Stomach (tissue), 8 donors: ENCODE measurements at regions not wholly inside any gene's neighbourhood (a gene's known extent, or its start where the extent isn't known, plus 50 kb on each side); places are given as distances from the start of the nearest gene placed in this dataset.

Source experiments
- DNase-seq, 2 donors: peaks; one replicate each; pipeline versions ENCODE4 v3.0.0 to v3.0.0-alpha.2; 2013 to 2019
- H3K27ac ChIP-seq, 5 donors: fragments of 200-600 bp in 4 of 5; sonication (generic) in 4 of 5; one replicate each; pipeline ENCODE4 v1.5.1; 2013 to 2019; ENCODE audit warnings: mild to moderate bottlenecking in 1 of 5, moderate library complexity in 1 of 5
- H3K27me3 ChIP-seq, 3 donors: fragments of 200-600 bp; sonication (generic); one replicate each; pipeline ENCODE4 v1.5.1; 2017 to 2019; ENCODE audit warnings: mixed run types in 1 of 3
- H3K36me3 ChIP-seq, 4 donors: fragments of 200-600 bp; sonication (generic); 1 replicate in 3 of 4; 2 replicates in 1 of 4; pipeline ENCODE4 v1.5.1; 2016 to 2019
- H3K4me1 ChIP-seq, 4 donors: fragments of 200-600 bp; sonication (generic); one replicate each; pipeline ENCODE4 v1.5.1; 2016 to 2019
- H3K4me3 ChIP-seq, 4 donors: fragments of 200-600 bp; sonication (generic) in 3 of 4; one replicate each; pipeline ENCODE4 v1.5.1; 2016 to 2019; ENCODE audit warnings: mild to moderate bottlenecking in 1 of 4
- H3K9me3 ChIP-seq, 4 donors: fragments of 200-600 bp; sonication (generic); one replicate each; pipeline ENCODE4 v1.5.1; 2016 to 2019
- EP300 ChIP-seq: sonication (generic); formaldehyde crosslinking; IDR thresholded peaks from one replicate; pipeline ENCODE4 v1.6.1; 2017; ENCODE audit warnings: antibody characterized with exemption
- POLR2A ChIP-seq, 4 donors: fragments of 450-650 bp; IDR thresholded peaks; one replicate each; pipeline ENCODE4 v1.6.1; 2016; ENCODE audit warnings: antibody characterized with exemption in 4 of 4, control low read depth in 2 of 4, mild to moderate bottlenecking in 1 of 4, moderate library complexity in 1 of 4
- POLR2AphosphoS5 ChIP-seq, 3 donors: sonication (generic); formaldehyde crosslinking; IDR thresholded peaks; one replicate each; pipeline ENCODE4 v1.6.1; 2016; ENCODE audit warnings: antibody characterized with exemption in 3 of 3
- WGBS, 5 donors: extraction: QIAGEN DNeasy Blood & Tissue Kit in 3 of 5; methylation state at CpG; one replicate each; pipeline versions ENCODE4 v1.1.5 to v1.1.7; 2013 to 2018; 5-methylcytosine and 5-hydroxymethylcytosine counted together
- intact Hi-C: fragments of 100-400 bp; cut with DNase I; formaldehyde crosslinking; loops from one replicate; pipeline ENCODE4 v1.15.1; 2023; ENCODE audit warnings: low total_unique reads
- TF ChIP-seq, protein P1 (sequence below), 7 experiments: fragments of 450-650 bp in 4 of 7; fragments of 200-600 bp in 3 of 7; sonication (generic) in 3 of 7; IDR thresholded peaks; one replicate each; pipeline ENCODE4 v1.5.1; 2016 to 2019; ENCODE audit warnings: antibody characterized with exemption in 7 of 7, control low read depth in 2 of 7, mild to moderate bottlenecking in 1 of 7
- donor health status: healthy with polysubstance abuse.
- donor health status: Bipolar disorder and iron deficiency.
- donor health status: healthy.

DNA sequence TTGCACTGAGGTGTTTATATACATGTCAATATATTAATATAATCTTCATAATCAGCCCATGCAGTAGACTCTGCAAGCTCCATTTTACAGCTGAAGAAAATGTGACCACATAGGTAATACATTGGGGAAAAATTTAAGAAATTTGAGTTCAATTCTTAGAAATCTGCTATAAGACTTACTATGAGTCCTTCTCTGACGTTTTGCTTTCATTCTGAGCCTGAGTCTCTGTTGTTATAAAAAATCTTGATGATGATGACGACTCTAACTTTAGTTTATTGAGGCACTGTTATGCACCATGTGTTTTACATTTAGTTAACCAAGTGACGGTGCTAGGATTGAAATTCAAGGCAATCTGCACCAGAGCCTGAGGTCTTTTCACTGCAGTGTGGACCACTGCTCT is 370.3 kb upstream of the PPP1R2C start:
- DNase-seq, result no peak
- intact Hi-C loops, result no loop called here
- Histone ChIP-seq H3K4me3 (no peak overlapping the region), H3K36me3 (no peaks in the 10 kb centered on the region), H3K4me1 (no peaks in the 10 kb centered on the region), H3K27ac (no peak overlapping the region), H3K9me3 (no peaks in the 10 kb centered on the region), H3K27me3 (no peaks in the 10 kb centered on the region)
- TF ChIP-seq POLR2A (IDR thresholded peaks at IDR 0.05) (no peak), EP300 (no peak), POLR2AphosphoS5 (IDR thresholded peaks at IDR 0.05) (no peak)
- TF ChIP-seq, protein P1, sequence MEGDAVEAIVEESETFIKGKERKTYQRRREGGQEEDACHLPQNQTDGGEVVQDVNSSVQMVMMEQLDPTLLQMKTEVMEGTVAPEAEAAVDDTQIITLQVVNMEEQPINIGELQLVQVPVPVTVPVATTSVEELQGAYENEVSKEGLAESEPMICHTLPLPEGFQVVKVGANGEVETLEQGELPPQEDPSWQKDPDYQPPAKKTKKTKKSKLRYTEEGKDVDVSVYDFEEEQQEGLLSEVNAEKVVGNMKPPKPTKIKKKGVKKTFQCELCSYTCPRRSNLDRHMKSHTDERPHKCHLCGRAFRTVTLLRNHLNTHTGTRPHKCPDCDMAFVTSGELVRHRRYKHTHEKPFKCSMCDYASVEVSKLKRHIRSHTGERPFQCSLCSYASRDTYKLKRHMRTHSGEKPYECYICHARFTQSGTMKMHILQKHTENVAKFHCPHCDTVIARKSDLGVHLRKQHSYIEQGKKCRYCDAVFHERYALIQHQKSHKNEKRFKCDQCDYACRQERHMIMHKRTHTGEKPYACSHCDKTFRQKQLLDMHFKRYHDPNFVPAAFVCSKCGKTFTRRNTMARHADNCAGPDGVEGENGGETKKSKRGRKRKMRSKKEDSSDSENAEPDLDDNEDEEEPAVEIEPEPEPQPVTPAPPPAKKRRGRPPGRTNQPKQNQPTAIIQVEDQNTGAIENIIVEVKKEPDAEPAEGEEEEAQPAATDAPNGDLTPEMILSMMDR (IDR thresholded peaks at IDR 0.05), result no peak
- WGBS, 5 donors, result 49 to 87% (median 83%) methylated on average over 3 of the region's 3 CpGs

DNA sequence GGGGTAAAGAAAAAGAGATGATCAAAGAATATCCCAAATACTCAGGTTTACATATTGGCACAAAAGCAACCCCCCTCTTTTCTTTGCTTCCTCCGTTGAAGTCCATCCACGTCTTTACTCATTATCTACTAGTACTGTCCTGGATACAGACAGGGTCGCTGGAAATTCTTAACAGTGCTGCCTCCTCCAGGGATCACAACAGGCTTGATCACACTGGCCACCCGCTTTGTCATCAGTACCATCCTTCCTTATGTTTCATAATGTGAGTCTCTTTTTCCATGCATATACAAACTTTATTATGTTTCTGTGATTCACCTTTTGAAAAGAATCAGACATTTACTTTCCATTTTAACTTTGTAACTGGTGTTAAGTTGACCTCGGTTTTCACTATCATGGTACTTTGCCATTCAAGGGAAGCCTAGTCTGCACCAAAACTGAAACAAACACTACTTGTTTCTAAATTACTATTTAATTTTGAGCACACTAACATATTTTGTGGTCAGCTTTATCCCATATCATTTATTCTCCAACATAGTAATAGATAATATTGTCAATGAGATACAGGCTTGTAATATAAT is 387.5 kb upstream of the PPP1R2C start:
- DNase-seq, result no peak
- WGBS, 5 donors, result 47 to 83% (median 80%) methylated on average over 5 of the region's 5 CpGs
- no peak for TF ChIP-seq POLR2A (IDR thresholded peaks at IDR 0.05)
- TF ChIP-seq POLR2AphosphoS5 (IDR thresholded peaks at IDR 0.05), result no peak
- TF ChIP-seq, protein P1 (IDR thresholded peaks at IDR 0.05), result no peak
- TF ChIP-seq EP300, result no peak
- Histone ChIP-seq H3K4me3 (no peak overlapping the region), H3K27me3 (no peaks in the 10 kb centered on the region), H3K27ac (no peak overlapping the region), H3K4me1 (no peaks in the 10 kb centered on the region), H3K36me3 (no peaks in the 10 kb centered on the region), H3K9me3 (peaks cover 0 to 12% (median 0%) of the 10 kb centered on the region in 4 donors)
- intact Hi-C loops, result no loop called here

DNA sequence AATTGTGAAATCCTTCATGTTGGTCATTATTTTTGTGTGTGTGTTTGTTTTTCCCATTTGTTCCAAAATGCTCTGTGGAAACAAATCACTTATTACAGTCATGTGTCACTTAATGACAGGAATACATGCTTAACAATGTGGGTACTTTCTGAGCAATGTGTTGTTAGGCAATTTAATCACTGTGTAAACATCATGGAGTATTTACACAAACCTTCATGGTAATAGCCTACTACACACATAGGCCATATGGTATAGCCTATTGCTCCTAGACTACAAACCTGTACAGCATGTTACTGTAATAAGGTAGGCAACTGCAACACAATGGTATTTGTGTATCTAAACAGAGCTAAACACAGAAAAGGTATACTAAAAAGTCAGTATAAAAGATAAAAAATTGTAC is 388.9 kb upstream of the PPP1R2C start:
- H3K36me3 ChIP-seq, result no peaks in the 10 kb centered on the region
- no peaks in the 10 kb centered on the region for H3K4me1 ChIP-seq
- no peaks in the 10 kb centered on the region for H3K27me3 ChIP-seq
- TF ChIP-seq POLR2AphosphoS5 (IDR thresholded peaks at IDR 0.05) (no peak), POLR2A (IDR thresholded peaks at IDR 0.05) (no peak), EP300 (no peak)
- TF ChIP-seq, protein P1 (IDR thresholded peaks at IDR 0.05), result no peak
- intact Hi-C loops, result no loop called here
- no peak overlapping the region for H3K27ac ChIP-seq
- peaks cover 0 to 14% (median 0%) of the 10 kb centered on the region in 4 donors for H3K9me3 ChIP-seq
- DNase-seq, result peak in 1 of 2 donors; percentile 10
- H3K4me3 ChIP-seq, result no peak overlapping the region

DNA sequence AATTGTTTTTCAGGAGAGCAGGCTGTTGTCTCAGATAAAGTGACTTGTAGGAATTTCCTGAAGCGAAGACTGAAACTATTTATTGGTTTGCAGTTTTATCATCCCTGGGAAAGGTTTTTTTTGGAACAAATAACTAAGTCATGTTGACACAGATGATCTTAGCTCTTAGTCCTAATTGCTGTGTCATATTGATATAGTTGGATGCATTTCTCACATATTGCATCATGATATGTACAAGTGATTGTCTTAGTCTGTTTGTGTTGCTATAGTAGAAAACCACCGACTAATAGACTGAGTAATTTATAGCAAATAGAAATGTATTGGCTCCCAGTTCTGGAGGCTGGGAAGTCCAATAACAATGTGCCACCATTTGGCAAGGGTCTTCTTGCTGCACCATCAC is 397.5 kb upstream of the PPP1R2C start:
- Histone ChIP-seq H3K27ac (no peak overlapping the region), H3K36me3 (no peaks in the 10 kb centered on the region), H3K4me3 (no peak overlapping the region), H3K27me3 (no peaks in the 10 kb centered on the region), H3K4me1 (no peaks in the 10 kb centered on the region), H3K9me3 (peaks cover 0 to 5% (median 0%) of the 10 kb centered on the region in 4 donors)
- DNase-seq, result no peak
- TF ChIP-seq, protein P1 (IDR thresholded peaks at IDR 0.05), result no peak
- TF ChIP-seq POLR2AphosphoS5 (IDR thresholded peaks at IDR 0.05), result no peak
- TF ChIP-seq POLR2A (IDR thresholded peaks at IDR 0.05), result no peak
- no peak for TF ChIP-seq EP300
- 69 to 85% (median 74%) methylated on average over 2 of the region's 2 CpGs for WGBS, 5 donors
- intact Hi-C loops, result no loop called here
